Activated naive CD8-positive, alpha-beta T cell treated with anti-CD3 and anti-CD28 coated beads, Interleukin-2, amount 50 U/mL, for 24 hours (primary cell): ENCODE measurements at regions not wholly inside any gene's neighbourhood (a gene's known extent, or its start where the extent isn't known, plus 50 kb on each side); places are given as distances from the start of the nearest gene placed in this dataset.
"Not testable (repeated sequence)": the region's sequence is repeated elsewhere in the genome, so short reads cannot be mapped to it uniquely, and the experiment has no call there.

Source experiments
- ATAC-seq: fragments of 150-1000 bp; cut with Tn5 transposase; one replicate; pipeline ENCODE4 v1.10.0; 2021
- DNase-seq: peaks from one replicate; pipeline ENCODE4 v3.0.0; 2021
- H3K27ac Mint-ChIP-seq: one replicate; pipeline ENCODE4 v1.8.0; 2021; ENCODE audit warnings: mild to moderate bottlenecking, mixed read lengths
- H3K27me3 Mint-ChIP-seq: one replicate; pipeline ENCODE4 v1.8.0; 2021; ENCODE audit warnings: mixed read lengths
- H3K36me3 Mint-ChIP-seq: one replicate; pipeline ENCODE4 v1.8.0; 2021; ENCODE audit warnings: low read depth, mixed read lengths
- H3K4me1 Mint-ChIP-seq: one replicate; pipeline ENCODE4 v1.8.0; 2021; ENCODE audit warnings: mixed read lengths
- H3K4me3 Mint-ChIP-seq: one replicate; pipeline ENCODE4 v1.8.0; 2021; ENCODE audit warnings: mild to moderate bottlenecking, moderate library complexity, mixed read lengths
- H3K9me3 Mint-ChIP-seq: one replicate; pipeline ENCODE4 v1.8.0; 2021; ENCODE audit warnings: mixed read lengths

DNA sequence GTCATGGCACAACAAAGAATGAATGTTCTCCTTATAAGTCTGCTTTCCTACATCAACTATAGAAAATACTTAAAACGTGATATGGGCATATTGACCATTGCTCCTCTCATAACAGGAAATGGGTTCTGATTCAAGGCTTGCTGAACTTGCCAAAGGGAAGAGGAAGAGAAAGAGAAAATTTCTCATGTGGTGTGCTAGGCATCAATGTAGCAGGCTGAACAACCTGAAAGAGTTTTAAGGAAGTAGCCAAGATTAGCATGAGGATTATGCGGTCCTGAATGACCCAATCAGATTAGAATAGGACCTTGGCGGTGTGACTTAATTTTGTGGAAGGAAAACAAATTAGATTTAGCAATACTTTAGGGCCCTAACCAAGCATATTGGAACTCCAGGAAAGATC, 617.7 kb upstream of the CDH11 start:
- DNase-seq (no peak), ATAC-seq (no peak)
- no peaks in the 10 kb centered on the region for H3K4me1 Mint-ChIP-seq
- no peak overlapping the region for H3K4me3 Mint-ChIP-seq
- H3K27me3 Mint-ChIP-seq, result no peaks in the 10 kb centered on the region
- H3K36me3 Mint-ChIP-seq, result no peaks in the 10 kb centered on the region
- no peak overlapping the region for H3K27ac Mint-ChIP-seq
- H3K9me3 Mint-ChIP-seq, result peaks cover 4% of the 10 kb centered on the region

DNA sequence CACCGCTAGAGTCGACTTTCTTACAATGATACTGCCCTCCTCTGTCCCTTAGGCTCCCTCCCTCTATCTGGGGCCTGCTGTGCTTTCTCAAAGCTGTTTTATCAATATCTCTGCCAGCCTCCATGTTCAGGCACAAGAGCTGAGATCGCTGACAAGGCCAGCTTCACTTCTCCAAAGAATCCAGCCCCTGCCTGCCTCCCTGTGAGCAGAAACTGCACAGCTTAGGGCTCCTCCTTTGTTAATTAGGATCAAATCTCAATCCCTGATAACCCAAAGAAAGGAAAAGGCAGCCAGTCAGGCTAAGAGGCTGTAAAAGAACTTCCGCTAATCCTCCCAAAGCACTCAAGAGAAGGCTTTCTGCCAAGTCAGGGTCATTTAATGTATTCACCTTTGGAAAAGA, 616.0 kb upstream of the CDH11 start:
- no peak overlapping the region for H3K27ac Mint-ChIP-seq
- H3K36me3 Mint-ChIP-seq, result no peaks in the 10 kb centered on the region
- no peaks in the 10 kb centered on the region for H3K27me3 Mint-ChIP-seq
- ATAC-seq (no peak), DNase-seq (no peak)
- no peak overlapping the region for H3K4me3 Mint-ChIP-seq
- no peaks in the 10 kb centered on the region for H3K4me1 Mint-ChIP-seq
- no peaks in the 10 kb centered on the region for H3K9me3 Mint-ChIP-seq

DNA sequence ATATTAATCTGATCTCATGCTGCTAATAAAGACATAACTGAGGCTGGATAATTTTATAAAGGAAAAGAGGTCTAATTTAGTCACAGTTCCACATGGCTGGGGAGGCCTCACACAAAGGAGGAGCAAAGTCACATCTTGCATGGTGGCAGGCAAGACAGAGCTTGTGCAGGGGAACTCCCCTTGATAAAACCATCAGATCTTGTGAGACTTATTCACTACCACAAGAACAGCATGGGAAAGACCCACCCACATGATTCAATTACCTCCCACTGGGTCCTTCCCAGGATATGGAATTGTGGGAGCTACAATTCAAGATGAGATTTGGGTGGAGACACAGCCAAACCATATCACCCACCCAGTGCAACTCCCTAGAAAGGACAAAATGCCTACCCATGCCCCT, 613.8 kb upstream of the CDH11 start:
- not testable (repeated sequence) for H3K27me3 Mint-ChIP-seq, H3K36me3 Mint-ChIP-seq, H3K4me3 Mint-ChIP-seq, H3K4me1 Mint-ChIP-seq, DNase-seq, H3K27ac Mint-ChIP-seq, ATAC-seq, H3K9me3 Mint-ChIP-seq

DNA sequence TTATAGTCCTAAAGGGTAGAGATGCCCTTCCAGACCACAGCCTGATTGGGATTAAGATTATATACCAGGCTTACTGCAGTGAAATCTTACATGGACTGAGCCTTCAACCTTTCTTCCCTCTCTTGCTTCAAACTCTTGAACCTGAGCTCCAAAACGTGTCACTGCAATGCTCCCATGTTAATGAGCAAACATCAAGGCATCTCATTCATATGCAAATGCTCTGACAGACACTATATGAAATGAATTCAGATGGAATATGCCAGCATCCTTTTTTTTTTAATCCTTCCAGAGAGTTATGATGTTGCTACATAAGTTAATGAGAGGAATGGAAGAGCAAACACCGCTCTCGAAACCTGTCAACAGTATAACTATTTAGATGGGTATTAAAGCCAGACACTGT, 611.9 kb upstream of the CDH11 start:
- H3K27ac Mint-ChIP-seq, result no peak overlapping the region
- ATAC-seq (no peak), DNase-seq (no peak)
- no peak overlapping the region for H3K4me3 Mint-ChIP-seq
- H3K36me3 Mint-ChIP-seq, result no peaks in the 10 kb centered on the region
- H3K9me3 Mint-ChIP-seq, result no peaks in the 10 kb centered on the region
- no peaks in the 10 kb centered on the region for H3K4me1 Mint-ChIP-seq
- H3K27me3 Mint-ChIP-seq, result no peaks in the 10 kb centered on the region

DNA sequence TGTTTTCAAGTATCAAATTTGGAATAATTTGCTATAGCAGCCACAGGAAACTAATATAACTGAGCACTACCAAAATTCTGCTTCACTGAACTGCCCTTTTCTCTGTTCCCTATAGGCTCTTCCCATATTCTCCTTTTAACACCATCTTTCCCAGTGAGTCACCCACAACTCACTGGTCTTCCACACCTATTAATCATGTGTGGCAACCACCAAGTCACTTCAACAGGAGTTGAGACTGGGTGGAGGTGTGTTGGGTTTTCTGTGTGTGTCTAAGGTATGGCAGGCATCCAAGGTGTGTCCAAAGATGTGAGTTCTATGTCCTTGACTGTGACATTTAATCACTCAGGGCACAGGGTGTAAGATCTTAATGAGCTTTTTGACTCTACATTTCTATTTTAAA, 610.0 kb upstream of the CDH11 start:
- H3K9me3 Mint-ChIP-seq, result no peaks in the 10 kb centered on the region
- no peak overlapping the region for H3K27ac Mint-ChIP-seq
- H3K4me3 Mint-ChIP-seq, result no peak overlapping the region
- ATAC-seq (no peak), DNase-seq (no peak)
- no peaks in the 10 kb centered on the region for H3K36me3 Mint-ChIP-seq
- H3K27me3 Mint-ChIP-seq, result no peaks in the 10 kb centered on the region
- no peaks in the 10 kb centered on the region for H3K4me1 Mint-ChIP-seq

DNA sequence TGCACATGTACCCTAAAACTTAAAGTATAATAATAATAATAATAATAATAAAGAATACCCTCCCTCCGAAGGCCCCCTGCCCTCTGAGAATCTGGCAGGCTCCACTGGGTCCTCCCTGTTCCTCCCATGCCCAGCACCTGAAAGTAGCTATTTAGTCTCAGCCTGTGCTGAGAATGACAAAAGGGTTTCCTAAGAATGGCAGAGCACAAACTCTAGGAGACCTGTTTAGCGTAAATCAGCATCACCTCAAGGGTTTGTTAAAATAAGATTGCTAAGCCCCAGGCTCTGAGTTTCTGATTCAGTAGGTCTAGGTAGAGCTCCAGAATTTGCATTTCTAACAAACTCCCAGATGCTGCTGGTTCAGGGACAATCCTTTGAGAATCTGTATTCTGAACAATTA, 606.8 kb upstream of the CDH11 start:
- ATAC-seq (no peak), DNase-seq (no peak)
- Mint-ChIP-seq H3K4me3 (no peak overlapping the region), H3K9me3 (no peaks in the 10 kb centered on the region), H3K27ac (no peak overlapping the region), H3K27me3 (peaks cover 3% of the 10 kb centered on the region), H3K4me1 (no peaks in the 10 kb centered on the region), H3K36me3 (no peaks in the 10 kb centered on the region)

DNA sequence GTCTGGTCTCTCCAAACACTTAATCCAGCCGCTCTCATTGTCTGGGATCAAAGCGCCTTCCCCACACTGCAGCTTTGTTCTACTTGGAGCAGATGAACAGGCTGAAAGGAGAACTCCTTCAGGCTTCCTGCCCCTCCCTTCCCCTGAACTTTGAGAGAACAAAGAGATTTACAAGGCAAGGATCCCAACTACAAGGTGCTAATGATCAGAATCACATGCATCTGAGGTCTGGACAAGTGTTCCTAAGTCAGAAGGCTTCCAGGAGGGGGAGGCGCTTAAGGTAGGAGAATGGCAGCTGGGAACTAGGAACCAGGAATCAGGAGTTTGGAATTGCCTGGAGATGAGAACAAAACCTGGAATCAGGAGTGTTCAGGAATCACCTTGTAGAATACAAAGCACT, 606.3 kb upstream of the CDH11 start:
- Mint-ChIP-seq H3K27ac (no peak overlapping the region), H3K36me3 (no peaks in the 10 kb centered on the region), H3K4me3 (no peak overlapping the region), H3K27me3 (peaks cover 3% of the 10 kb centered on the region), H3K4me1 (no peaks in the 10 kb centered on the region), H3K9me3 (no peaks in the 10 kb centered on the region)
- DNase-seq, result no peak
- ATAC-seq, result no peak

DNA sequence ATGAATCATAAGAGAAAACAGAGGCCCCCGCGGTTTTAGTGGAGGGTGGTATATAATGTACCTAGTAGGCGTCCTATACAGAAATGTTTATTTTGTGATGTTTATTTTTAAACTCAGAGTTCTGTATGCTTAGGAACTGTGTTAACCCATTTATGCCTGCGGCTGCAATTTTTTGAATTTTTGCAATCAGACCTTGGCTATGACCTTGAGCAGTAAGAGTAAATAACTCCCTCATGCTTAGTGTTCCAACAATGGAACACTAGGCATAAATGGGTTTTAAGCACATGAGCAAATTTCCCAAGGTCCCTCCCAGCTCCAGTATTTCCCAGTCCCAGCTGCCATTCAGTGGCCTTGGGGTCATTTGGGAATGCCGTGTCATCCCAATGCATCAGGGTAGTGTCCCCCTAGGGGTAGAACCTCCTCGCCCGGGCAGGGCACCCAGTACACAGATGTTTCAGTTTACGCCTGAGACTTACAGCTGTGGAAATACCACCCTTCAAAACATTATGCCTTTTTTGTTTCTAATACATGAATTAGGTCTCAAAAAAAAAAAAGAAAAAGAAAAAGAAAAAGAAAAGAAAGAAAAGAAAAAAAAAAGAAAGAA, 605.8 kb upstream of the CDH11 start:
- Mint-ChIP-seq H3K36me3 (no peaks in the 10 kb centered on the region), H3K4me3 (no peak overlapping the region), H3K27ac (no peak overlapping the region), H3K4me1 (no peaks in the 10 kb centered on the region), H3K9me3 (no peaks in the 10 kb centered on the region), H3K27me3 (peaks cover 5% of the 10 kb centered on the region)
- DNase-seq, result no peak
- ATAC-seq, result no peak

DNA sequence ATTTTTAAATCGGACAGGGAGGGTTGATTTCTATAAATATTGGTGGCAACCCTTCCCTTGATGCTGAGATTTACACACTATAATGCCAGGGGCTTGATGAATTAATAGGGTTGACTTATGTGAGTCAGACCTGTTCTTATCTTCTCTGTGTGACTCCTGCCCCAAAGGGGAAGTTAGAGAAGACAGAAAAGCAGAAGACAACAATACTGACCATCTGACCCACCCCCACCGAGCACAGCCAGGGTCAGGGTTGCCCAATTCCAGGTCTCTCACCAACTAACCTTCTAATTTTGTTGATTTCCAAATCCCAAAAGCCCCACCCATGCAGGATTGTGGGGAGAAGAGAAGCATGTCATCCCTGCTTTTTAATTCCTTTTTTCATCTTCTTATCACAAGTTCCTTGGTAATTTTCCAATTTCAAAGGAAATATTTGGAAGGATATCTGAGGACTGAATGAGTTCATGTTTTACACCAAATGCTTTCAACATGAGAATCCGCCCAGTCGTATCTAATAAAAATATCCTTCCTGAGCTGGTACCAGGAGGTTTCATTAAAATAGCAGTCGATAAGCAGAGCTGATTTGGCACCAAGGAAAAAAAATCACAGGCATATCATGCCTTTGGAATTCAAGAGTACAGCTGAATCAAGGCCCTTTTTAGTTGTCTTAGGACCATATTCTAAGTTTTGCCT, 603.4 kb upstream of the CDH11 start:
- Mint-ChIP-seq H3K4me3 (no peak overlapping the region), H3K27ac (no peak overlapping the region), H3K4me1 (no peaks in the 10 kb centered on the region), H3K9me3 (no peaks in the 10 kb centered on the region), H3K27me3 (peaks cover 5% of the 10 kb centered on the region), H3K36me3 (no peaks in the 10 kb centered on the region)
- DNase-seq (no peak), ATAC-seq (no peak)

DNA sequence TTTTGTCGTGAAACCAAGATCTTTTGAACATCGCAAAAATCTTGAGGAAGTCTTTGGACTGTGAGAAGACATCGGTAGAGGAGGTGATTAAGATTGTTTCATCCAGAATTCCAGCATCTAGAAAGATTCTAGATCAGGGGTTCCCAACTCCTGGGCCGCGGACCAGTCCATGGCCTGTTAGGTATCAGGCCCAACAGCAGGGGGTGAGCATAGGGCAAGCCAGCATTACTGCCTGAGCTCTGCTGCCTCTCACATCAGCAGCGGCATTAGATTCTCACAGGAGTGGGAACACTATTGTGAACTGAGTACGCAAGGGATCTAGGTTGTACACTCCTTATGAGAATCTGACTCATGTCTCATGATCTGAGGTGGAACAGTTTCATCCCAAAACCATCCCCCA, 600.6 kb upstream of the CDH11 start:
- no peak for ATAC-seq
- no peaks in the 10 kb centered on the region for H3K36me3 Mint-ChIP-seq
- no peak for DNase-seq
- peaks cover 7% of the 10 kb centered on the region for H3K27me3 Mint-ChIP-seq
- H3K9me3 Mint-ChIP-seq, result no peaks in the 10 kb centered on the region
- H3K4me3 Mint-ChIP-seq, result no peak overlapping the region
- H3K4me1 Mint-ChIP-seq, result no peaks in the 10 kb centered on the region
- no peak overlapping the region for H3K27ac Mint-ChIP-seq

DNA sequence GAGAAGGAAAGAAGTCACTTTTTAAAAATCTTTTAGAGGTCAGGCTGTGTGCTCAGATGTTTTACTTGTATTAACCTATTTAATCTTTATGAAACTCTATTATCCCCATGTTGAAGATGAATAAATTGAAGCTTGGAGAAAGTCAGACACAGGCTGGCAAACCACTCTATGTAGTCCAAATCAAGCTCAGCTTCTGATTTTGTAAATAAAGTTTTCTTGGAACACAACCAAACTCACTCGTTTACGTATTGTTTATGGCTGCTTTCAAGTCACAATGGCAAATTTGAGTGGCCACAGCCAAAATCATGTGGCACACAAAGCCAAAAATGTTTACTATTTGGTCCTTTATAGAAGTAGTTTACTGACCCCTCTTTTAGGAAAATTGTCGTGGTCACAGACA, 596.0 kb upstream of the CDH11 start:
- ATAC-seq, result no peak
- H3K9me3 Mint-ChIP-seq, result no peaks in the 10 kb centered on the region
- no peaks in the 10 kb centered on the region for H3K36me3 Mint-ChIP-seq
- no peak for DNase-seq
- H3K27me3 Mint-ChIP-seq, result peaks cover 4% of the 10 kb centered on the region
- no peak overlapping the region for H3K27ac Mint-ChIP-seq
- H3K4me3 Mint-ChIP-seq, result no peak overlapping the region
- no peaks in the 10 kb centered on the region for H3K4me1 Mint-ChIP-seq

DNA sequence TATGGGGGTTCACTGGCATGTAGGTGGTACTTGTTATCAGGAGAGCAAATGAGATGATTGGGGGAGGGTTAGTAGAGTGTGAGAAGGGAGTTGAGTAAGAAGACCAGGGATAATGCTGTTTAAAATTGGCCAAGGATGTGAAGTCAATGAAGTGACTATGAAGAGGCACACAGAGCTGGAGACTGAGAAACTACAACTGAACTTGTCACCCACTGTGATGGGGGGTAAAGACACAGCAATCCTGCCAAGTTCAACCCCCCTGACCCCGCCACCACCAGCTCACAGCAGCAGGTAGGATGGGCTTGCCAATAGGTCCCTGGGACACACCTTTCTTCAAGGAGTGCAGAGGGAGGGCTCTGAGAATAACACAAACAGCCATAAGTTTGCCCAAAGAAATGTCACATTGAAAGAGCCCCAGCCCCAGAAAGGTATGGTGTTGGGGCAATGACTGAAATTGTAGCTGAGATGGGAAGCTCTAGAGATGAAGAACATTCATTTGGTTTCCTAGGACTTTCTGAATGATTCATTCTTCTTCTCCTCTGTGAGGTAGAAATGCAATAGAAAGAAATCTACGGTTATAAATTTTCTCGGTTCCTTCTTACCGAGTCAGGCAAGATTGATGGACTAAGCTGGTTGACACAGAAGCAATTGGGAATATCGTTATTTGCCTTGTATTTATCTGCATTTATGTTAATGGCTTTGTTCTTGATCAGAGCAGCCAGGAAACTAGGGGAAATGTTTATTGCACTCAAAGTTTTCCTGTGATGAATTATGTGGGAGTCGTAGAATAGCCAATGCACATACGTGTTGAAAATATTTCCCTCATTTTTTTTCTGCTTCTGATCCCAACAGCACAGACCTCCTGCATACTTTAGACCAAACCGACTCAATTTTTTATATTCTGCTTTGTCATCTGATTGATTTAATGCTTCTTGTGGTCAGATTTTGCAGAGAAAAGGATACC, 595.2 kb upstream of the CDH11 start:
- H3K27me3 Mint-ChIP-seq, result peaks cover 4% of the 10 kb centered on the region
- no peak overlapping the region for H3K27ac Mint-ChIP-seq
- no peak for ATAC-seq
- no peaks in the 10 kb centered on the region for H3K36me3 Mint-ChIP-seq
- no peak for DNase-seq
- H3K4me3 Mint-ChIP-seq, result no peak overlapping the region
- H3K9me3 Mint-ChIP-seq, result no peaks in the 10 kb centered on the region
- H3K4me1 Mint-ChIP-seq, result no peaks in the 10 kb centered on the region

DNA sequence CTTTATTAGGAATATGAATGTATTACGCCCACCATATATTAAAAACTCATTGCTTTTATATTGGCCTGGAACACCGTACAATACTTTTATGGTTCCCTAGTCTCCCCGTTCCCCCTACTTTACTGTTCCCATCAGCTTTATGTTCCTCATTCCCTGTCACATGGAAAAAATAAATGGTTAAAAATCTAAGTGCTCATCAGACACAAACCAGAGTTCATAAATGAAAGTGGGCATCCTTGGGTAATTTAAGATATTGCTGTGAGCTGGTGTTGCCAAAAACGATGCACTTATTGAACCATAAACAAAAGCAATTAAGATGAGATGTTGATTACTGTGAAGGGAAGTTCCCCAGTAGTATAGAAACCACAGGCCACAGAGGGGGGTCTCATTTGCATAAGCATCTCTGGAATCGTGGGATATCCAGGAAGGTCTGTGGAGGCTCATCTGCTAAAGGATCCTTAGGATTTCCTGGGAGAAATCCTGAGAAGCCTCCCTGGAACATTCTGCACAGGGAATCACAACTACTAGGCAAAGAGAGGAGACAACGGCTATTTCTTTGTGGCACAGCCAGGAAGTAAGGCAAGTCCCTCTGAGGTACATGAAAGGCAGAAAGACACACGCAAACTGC, 591.4 kb upstream of the CDH11 start:
- ATAC-seq (no peak), DNase-seq (no peak)
- H3K27me3 Mint-ChIP-seq, result peaks cover 4% of the 10 kb centered on the region
- H3K36me3 Mint-ChIP-seq, result no peaks in the 10 kb centered on the region
- H3K4me1 Mint-ChIP-seq, result no peaks in the 10 kb centered on the region
- H3K27ac Mint-ChIP-seq, result no peak overlapping the region
- no peaks in the 10 kb centered on the region for H3K9me3 Mint-ChIP-seq
- H3K4me3 Mint-ChIP-seq, result no peak overlapping the region

DNA sequence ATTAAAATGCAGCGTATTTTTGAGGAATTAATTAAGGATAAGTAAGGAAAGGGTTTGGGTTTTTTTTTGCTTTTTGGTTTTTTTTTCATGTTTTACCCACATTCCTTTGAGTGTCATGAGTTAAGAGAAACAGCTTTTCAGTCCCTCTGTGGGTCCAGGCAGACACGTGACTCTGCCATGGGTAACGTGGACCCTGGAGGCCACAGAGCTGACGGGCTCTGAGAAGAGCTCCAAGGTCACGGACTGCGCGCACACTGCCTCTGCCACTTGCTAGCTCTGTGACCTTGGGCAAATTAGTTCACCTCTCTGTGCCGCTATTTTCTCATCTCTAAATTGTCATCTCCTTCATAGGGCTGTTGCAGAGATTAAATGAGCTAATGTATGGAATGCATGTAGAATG, 588.2 kb upstream of the CDH11 start:
- H3K9me3 Mint-ChIP-seq, result no peaks in the 10 kb centered on the region
- ATAC-seq, result no peak

DNA sequence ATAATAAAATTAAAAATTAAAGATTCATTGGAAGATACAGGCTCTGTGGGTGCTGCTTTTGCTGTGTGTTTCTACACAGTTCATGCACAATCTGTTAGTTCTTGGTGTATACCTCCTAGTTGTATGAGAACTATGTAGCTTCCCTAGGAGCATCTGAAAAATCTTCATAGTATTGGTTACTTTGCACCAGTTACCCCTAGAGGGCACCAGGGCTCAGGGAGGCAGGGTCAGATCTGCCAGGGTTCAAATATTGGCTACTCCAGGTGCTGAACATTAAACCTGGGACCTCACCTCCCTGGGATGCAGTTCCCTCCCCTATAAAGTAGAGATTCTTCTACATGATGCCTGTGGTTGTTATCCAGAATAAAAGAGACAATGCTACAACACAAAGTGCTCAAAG, 583.0 kb upstream of the CDH11 start:
- ATAC-seq, result no peak
- no peak overlapping the region for H3K27ac Mint-ChIP-seq
- no peaks in the 10 kb centered on the region for H3K9me3 Mint-ChIP-seq
- no peaks in the 10 kb centered on the region for H3K36me3 Mint-ChIP-seq
- H3K4me1 Mint-ChIP-seq, result no peaks in the 10 kb centered on the region
- DNase-seq, result no peak
- H3K27me3 Mint-ChIP-seq, result no peaks in the 10 kb centered on the region
- H3K4me3 Mint-ChIP-seq, result no peak overlapping the region

More for the DNA sequence above, 588.2 kb upstream of the CDH11 start:
- Mint-ChIP-seq H3K27ac (no peak overlapping the region), H3K27me3 (no peaks in the 10 kb centered on the region), H3K36me3 (no peaks in the 10 kb centered on the region), H3K4me3 (no peak overlapping the region), H3K4me1 (no peaks in the 10 kb centered on the region)
- DNase-seq, result no peak
